Transverse colon (tissue), 4 donors: ENCODE measurements at regions not wholly inside any gene's neighbourhood (a gene's known extent, or its start where the extent isn't known, plus 50 kb on each side); places are given as distances from the start of the nearest gene placed in this dataset.

ENCODE experiments used
- DNase-seq: peaks from one replicate; pipeline ENCODE4 v3.0.0-alpha.2; 2019
- H3K27ac ChIP-seq, 4 donors: fragments of 200-600 bp; sonication (generic); 2 replicates each; pipeline ENCODE4 v1.5.1; 2016 to 2018; ENCODE audit warnings: inconsistent platforms in 4 of 4
- H3K27me3 ChIP-seq: fragments of 200-600 bp; sonication (generic); 2 replicates; pipeline ENCODE4 v1.5.1; 2017; ENCODE audit warnings: inconsistent platforms
- H3K36me3 ChIP-seq, 4 donors: fragments of 200-600 bp; sonication (generic); 2 replicates each; pipeline ENCODE4 v1.5.1; 2017 to 2019; ENCODE audit warnings: inconsistent platforms in 4 of 4
- H3K4me1 ChIP-seq, 4 donors: fragments of 200-600 bp; sonication (generic); 2 replicates each; pipeline ENCODE4 v1.5.1; 2017 to 2020; ENCODE audit warnings: inconsistent platforms in 4 of 4
- H3K4me3 ChIP-seq, 4 donors: fragments of 200-600 bp; sonication (generic); 1 replicate in 1 of 4; 2 replicates in 3 of 4; pipeline versions ENCODE4 v1.5.1 to v1.6.1; 2017 to 2019; ENCODE audit warnings: inconsistent platforms in 4 of 4
- H3K9me3 ChIP-seq, 2 donors: fragments of 200-600 bp; sonication (generic); 2 replicates each; pipeline ENCODE4 v1.5.1; 2017 to 2019; ENCODE audit warnings: inconsistent platforms in 2 of 2
- CTCF ChIP-seq, 5 experiments: fragments of 200-600 bp in 3 of 5; fragments of 450-650 bp in 2 of 5; sonication (generic) in 3 of 5; IDR thresholded peaks; 1 replicate in 2 of 5; 2 replicates in 3 of 5; pipeline ENCODE4 v1.5.1; 2016 to 2017; ENCODE audit warnings: antibody characterized with exemption in 5 of 5, inconsistent platforms in 3 of 5, mild to moderate bottlenecking in 2 of 5, moderate library complexity in 1 of 5
- EP300 ChIP-seq: sonication (generic); formaldehyde crosslinking; IDR thresholded peaks from one replicate; pipeline ENCODE4 v1.6.1; 2017; ENCODE audit warnings: antibody characterized with exemption, low read depth
- POLR2A ChIP-seq: fragments of 450-650 bp; IDR thresholded peaks from one replicate; pipeline ENCODE4 v1.6.1; 2016; ENCODE audit warnings: antibody characterized with exemption, mild to moderate bottlenecking, moderate library complexity
- POLR2AphosphoS5 ChIP-seq, 3 donors: sonication (generic); formaldehyde crosslinking; IDR thresholded peaks; one replicate each; pipeline ENCODE4 v1.6.1; 2016; ENCODE audit warnings: antibody characterized with exemption in 3 of 3
- WGBS, 2 donors: methylation state at CpG; one replicate each; pipeline ENCODE4 v1.1.5; 2018; ENCODE audit warnings: low coverage in 1 of 2; 5-methylcytosine and 5-hydroxymethylcytosine counted together
- in situ Hi-C, 4 donors: fragments of 200-750 bp; cut with MboI; loops; one replicate each; pipeline versions ENCODE4 v1.15.0 to v1.15.1; 2017; ENCODE audit warnings: low sequenced_read_pairs in 3 of 4, low pct_ligation_motif_present in 1 of 4, low pct_unique_long_range_greater_than_20kb in 1 of 4
- intact Hi-C: fragments of 100-400 bp; cut with DNase I; formaldehyde crosslinking; loops from one replicate; pipeline ENCODE4 v1.15.1; 2023; ENCODE audit warnings: low total_unique reads

GRCh38 chr4:181479141-181479540 is 764.1 kb upstream of the TENM3 start:
- no peaks in the 10 kb centered on the region for H3K9me3 ChIP-seq
- no peaks in the 10 kb centered on the region for H3K36me3 ChIP-seq
- TF ChIP-seq POLR2AphosphoS5 (IDR thresholded peaks at IDR 0.05) (no peak), EP300 (no peak), POLR2A (no peak)
- H3K27ac ChIP-seq = no peak overlapping the region
- no peak for DNase-seq
- no peaks in the 10 kb centered on the region for H3K4me1 ChIP-seq
- in situ Hi-C loops = no loop called here
- intact Hi-C loops = no loop called here
- H3K4me3 ChIP-seq = no peak overlapping the region
- 65 to 82% methylated on average over 2 of the region's 2 CpGs for WGBS, 2 donors
- H3K27me3 ChIP-seq = no peaks in the 10 kb centered on the region

GRCh38 chr4:181484396-181484795 is 758.8 kb upstream of the TENM3 start:
- intact Hi-C loops = no loop called here
- in situ Hi-C loops = no loop called here
- Histone ChIP-seq H3K27me3 (no peaks in the 10 kb centered on the region), H3K4me3 (no peak overlapping the region), H3K27ac (no peak overlapping the region), H3K36me3 (no peaks in the 10 kb centered on the region), H3K9me3 (no peaks in the 10 kb centered on the region), H3K4me1 (no peaks in the 10 kb centered on the region)
- no peak for DNase-seq
- TF ChIP-seq EP300 (no peak), POLR2A (no peak), POLR2AphosphoS5 (IDR thresholded peaks at IDR 0.05) (no peak)
- 0 to 54% methylated on average over 1 of the region's 1 CpG for WGBS, 2 donors

GRCh38 chr4:181488926-181489325 is 754.3 kb upstream of the TENM3 start:
- H3K4me1 ChIP-seq = no peaks in the 10 kb centered on the region
- intact Hi-C loops = no loop called here
- in situ Hi-C loops = no loop called here
- H3K36me3 ChIP-seq = no peaks in the 10 kb centered on the region
- TF ChIP-seq CTCF (IDR thresholded peaks at IDR 0.05) (no peak), EP300 (no peak), POLR2A (no peak), POLR2AphosphoS5 (IDR thresholded peaks at IDR 0.05) (no peak)
- no peak overlapping the region for H3K4me3 ChIP-seq
- H3K9me3 ChIP-seq = no peaks in the 10 kb centered on the region
- H3K27ac ChIP-seq = no peak overlapping the region
- DNase-seq = no peak
- H3K27me3 ChIP-seq = no peaks in the 10 kb centered on the region

- Histone ChIP-seq H3K36me3 (no peaks in the 10 kb centered on the region), H3K4me1 (no peaks in the 10 kb centered on the region), H3K9me3 (no peaks in the 10 kb centered on the region), H3K27ac (no peak overlapping the region), H3K27me3 (no peaks in the 10 kb centered on the region), H3K4me3 (no peak overlapping the region)
- in situ Hi-C loops = no loop called here
- intact Hi-C loops = no loop called here
- 81 to 100% methylated on average over 1 of the region's 1 CpG for WGBS, 2 donors
- TF ChIP-seq EP300 (no peak), POLR2A (no peak), POLR2AphosphoS5 (IDR thresholded peaks at IDR 0.05) (no peak), CTCF (IDR thresholded peaks at IDR 0.05) (no peak)
- no peak for DNase-seq
Measured at GRCh38 chr4:181498148-181498547, 745.1 kb upstream of the TENM3 start.

- Histone ChIP-seq H3K27me3 (peaks cover 12% of the 10 kb centered on the region), H3K4me1 (no peaks in the 10 kb centered on the region), H3K27ac (no peak overlapping the region), H3K9me3 (no peaks in the 10 kb centered on the region), H3K4me3 (no peak overlapping the region), H3K36me3 (no peaks in the 10 kb centered on the region)
- no peak for TF ChIP-seq EP300
- no peak for TF ChIP-seq POLR2AphosphoS5 (IDR thresholded peaks at IDR 0.05)
- no peak for TF ChIP-seq POLR2A
- TF ChIP-seq CTCF (IDR thresholded peaks at IDR 0.05) = no peak
- in situ Hi-C loops (loop anchor here in 1 of 4 donors (25.0 kb wide), 1 partner anchor 190 kb away; no protein-coding TSS in a partner anchor), intact Hi-C loops (no loop called here)
- no peak for DNase-seq
- WGBS, 2 donors = 78% methylated on average over 8 of the region's 8 CpGs; no CpG with 5 or more reads in 1 of the 2 donors
Measured at GRCh38 chr4:181502611-181503010, 740.6 kb upstream of the TENM3 start.
